ENCODE measurements at regions not wholly inside any gene's neighbourhood (a gene's known extent, or its start where the extent isn't known, plus 50 kb on each side); places are given as distances from the start of the nearest gene placed in this dataset.

DNA sequence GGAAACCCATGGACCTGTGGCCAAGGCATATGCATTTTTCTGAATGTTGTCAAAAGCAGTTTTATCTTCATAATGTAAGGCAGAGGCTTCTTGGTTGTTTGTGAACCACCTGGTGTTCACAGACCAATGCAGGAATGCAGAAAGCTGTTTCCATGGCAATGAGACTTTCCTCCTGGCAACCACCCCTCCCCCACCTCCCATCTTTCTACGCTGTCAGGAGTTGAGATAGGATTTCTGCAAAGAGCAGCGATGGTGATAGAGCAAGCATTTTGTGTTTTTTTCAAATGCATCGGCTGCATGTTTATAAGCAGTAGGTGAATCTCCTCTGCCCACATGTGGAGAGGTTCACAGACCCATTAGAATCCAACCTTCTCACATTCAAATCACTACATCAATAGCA is 114.1 kb upstream of the SMLR1 start:
- no peak for DNase-seq (ENCODE audit: low spot score in 2 of 2)
- Histone ChIP-seq H3K27ac (no peak overlapping the region), H3K9me3 (no peaks in the 10 kb centered on the region), H3K4me1 (no peaks in the 10 kb centered on the region), H3K4me3 (no peak overlapping the region), H3K36me3 (no peaks in the 10 kb centered on the region), H3K27me3 (no peaks in the 10 kb centered on the region)
- TF ChIP-seq, protein P1, sequence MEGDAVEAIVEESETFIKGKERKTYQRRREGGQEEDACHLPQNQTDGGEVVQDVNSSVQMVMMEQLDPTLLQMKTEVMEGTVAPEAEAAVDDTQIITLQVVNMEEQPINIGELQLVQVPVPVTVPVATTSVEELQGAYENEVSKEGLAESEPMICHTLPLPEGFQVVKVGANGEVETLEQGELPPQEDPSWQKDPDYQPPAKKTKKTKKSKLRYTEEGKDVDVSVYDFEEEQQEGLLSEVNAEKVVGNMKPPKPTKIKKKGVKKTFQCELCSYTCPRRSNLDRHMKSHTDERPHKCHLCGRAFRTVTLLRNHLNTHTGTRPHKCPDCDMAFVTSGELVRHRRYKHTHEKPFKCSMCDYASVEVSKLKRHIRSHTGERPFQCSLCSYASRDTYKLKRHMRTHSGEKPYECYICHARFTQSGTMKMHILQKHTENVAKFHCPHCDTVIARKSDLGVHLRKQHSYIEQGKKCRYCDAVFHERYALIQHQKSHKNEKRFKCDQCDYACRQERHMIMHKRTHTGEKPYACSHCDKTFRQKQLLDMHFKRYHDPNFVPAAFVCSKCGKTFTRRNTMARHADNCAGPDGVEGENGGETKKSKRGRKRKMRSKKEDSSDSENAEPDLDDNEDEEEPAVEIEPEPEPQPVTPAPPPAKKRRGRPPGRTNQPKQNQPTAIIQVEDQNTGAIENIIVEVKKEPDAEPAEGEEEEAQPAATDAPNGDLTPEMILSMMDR (IDR thresholded peaks at IDR 0.05): no peak
- TF ChIP-seq EP300 (IDR thresholded peaks at IDR 0.05) (no peak), POLR2A (IDR thresholded peaks at IDR 0.05) (no peak), POLR2AphosphoS5 (IDR thresholded peaks at IDR 0.05) (no peak)
- WGBS: 66% methylated on average over 3 of the region's 3 CpGs

DNA sequence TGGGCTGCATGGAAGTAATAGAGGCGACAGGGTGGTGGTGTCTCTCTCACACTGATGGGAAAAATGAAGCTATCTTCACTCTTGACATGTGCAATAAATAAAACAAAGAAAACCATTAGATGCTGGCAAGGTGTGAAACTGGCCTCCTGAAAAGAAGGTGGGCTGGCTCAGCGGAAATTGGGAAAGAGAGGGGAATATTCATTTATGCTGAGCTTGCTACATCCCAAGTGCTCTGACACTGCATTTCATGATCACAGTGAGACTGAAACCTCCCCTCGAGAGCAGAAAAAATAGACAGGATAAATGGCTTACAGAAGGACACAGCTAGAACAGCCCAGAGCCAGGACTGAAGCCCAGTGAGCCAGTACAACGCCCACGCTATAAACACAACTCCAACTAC is 112.1 kb upstream of the SMLR1 start:
- no peaks in the 10 kb centered on the region for H3K36me3 ChIP-seq
- 77% methylated on average over 5 of the region's 5 CpGs for WGBS
- no peaks in the 10 kb centered on the region for H3K27me3 ChIP-seq
- H3K9me3 ChIP-seq: no peaks in the 10 kb centered on the region
- no peak for TF ChIP-seq POLR2AphosphoS5 (IDR thresholded peaks at IDR 0.05)
- no peak for TF ChIP-seq EP300 (IDR thresholded peaks at IDR 0.05)
- no peak for TF ChIP-seq POLR2A (IDR thresholded peaks at IDR 0.05)
- TF ChIP-seq, protein P1 (IDR thresholded peaks at IDR 0.05): no peak
- H3K4me1 ChIP-seq: no peaks in the 10 kb centered on the region
- DNase-seq (ENCODE audit: low spot score in 2 of 2): no peak
- no peak overlapping the region for H3K27ac ChIP-seq
- no peak overlapping the region for H3K4me3 ChIP-seq

DNA sequence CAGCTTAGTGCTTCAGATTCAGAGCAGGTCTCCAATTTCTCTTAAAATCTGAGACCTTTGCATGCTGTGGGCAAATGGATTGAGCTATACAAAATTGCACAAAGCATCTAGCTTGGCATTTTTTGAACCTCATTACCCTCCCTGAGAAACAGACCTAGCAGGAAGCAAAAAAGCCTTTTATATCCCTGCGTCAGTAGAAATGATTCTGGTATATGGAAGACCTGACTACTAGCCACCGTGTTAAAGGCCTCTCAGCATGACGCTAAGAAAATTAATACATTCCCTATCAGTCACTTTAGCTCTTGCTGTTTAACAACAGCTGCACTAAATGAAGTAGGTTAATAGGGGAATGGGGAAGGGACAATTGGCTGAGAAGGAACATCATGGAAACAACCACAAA is 110.7 kb upstream of the SMLR1 start:
- Histone ChIP-seq H3K27me3 (no peaks in the 10 kb centered on the region), H3K4me1 (no peaks in the 10 kb centered on the region), H3K4me3 (no peak overlapping the region), H3K9me3 (no peaks in the 10 kb centered on the region), H3K27ac (no peak overlapping the region), H3K36me3 (no peaks in the 10 kb centered on the region)
- no peak for TF ChIP-seq EP300 (IDR thresholded peaks at IDR 0.05)
- no peak for TF ChIP-seq POLR2AphosphoS5 (IDR thresholded peaks at IDR 0.05)
- WGBS: 87% methylated on average over 3 of the region's 3 CpGs
- no peak for DNase-seq (ENCODE audit: low spot score in 2 of 2)

DNA sequence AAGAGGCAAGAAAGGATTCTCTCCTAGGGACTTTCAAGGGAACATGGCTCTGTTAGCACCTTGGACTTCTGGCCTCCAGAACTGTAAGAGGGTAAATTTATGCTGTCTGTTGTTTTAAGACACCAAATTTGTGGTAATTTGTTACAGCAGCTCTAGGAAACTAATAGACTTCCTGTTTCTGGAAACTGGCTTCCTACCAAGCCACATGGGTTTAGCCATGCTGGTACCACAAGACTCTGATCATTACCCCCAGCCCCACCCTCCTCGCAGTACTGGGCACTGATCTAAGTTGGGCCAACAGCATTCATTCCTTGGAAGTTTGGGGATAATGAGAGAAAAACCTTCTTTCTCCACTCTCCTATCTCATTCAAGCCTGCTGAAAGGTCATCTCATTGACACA is 109.5 kb upstream of the SMLR1 start:
- no peaks in the 10 kb centered on the region for H3K9me3 ChIP-seq
- H3K27me3 ChIP-seq: no peaks in the 10 kb centered on the region
- no peaks in the 10 kb centered on the region for H3K4me1 ChIP-seq
- H3K4me3 ChIP-seq: no peak overlapping the region
- H3K27ac ChIP-seq: no peak overlapping the region
- no peak for DNase-seq (ENCODE audit: low spot score in 2 of 2)
- TF ChIP-seq, protein P1 (IDR thresholded peaks at IDR 0.05): no peak
- TF ChIP-seq EP300 (IDR thresholded peaks at IDR 0.05) (no peak), POLR2A (IDR thresholded peaks at IDR 0.05) (no peak), POLR2AphosphoS5 (IDR thresholded peaks at IDR 0.05) (no peak)
- WGBS: 69% methylated on average over 1 of the region's 1 CpG
- no peaks in the 10 kb centered on the region for H3K36me3 ChIP-seq

DNA sequence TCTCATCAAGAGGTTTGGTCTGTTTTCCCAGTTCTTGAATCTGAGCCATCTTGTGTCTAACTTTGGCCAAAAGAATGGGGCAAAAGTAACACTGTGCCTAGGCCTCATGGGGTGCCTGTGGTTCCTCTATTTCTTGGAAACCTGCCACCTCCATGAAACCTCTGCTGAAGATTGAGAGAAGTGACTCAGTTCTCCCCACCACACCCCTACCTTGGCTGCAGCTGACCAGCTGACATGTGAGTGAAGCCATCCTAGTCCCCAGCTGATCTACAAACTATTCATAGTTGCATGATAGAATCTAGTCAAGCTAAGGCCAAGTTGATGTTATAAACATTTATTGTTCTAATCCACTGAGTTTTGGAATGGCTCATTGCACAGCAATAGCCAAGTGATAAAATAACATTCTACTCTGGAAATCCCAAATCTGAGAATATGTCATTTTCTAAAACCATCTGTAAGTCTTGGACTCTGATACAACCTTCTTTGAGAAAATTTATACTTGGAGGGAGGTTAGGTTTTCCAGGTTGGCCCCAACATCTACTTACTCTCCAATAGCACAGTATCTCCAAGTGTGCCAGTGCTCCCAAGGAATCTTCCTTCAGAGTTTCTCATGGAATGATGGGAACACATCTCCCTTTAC is 107.0 kb upstream of the SMLR1 start:
- TF ChIP-seq, protein P1 (IDR thresholded peaks at IDR 0.05): no peak
- no peak for DNase-seq (ENCODE audit: low spot score in 2 of 2)
- Histone ChIP-seq H3K36me3 (no peaks in the 10 kb centered on the region), H3K4me3 (no peak overlapping the region), H3K4me1 (no peaks in the 10 kb centered on the region), H3K9me3 (no peaks in the 10 kb centered on the region), H3K27ac (no peak overlapping the region), H3K27me3 (no peaks in the 10 kb centered on the region)

DNA sequence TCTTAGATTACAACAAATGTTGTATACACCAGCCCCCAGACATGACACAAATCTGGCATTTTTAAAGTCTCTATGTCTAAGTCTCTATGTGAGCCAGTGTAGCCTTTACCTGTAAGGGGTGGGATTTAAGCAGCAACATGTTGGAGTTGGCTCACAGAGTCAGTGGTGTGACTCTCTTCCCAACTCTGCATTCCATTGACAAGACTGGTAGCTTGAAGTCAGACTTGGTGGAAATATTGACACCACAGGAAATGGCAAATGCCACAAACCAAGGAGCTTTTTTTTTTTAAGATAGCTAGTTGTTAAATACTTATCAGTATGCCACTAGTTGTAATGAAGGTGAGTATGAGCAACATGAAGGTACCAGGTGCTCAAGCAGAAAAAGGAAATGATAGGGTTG is 103.1 kb upstream of the SMLR1 start:
- no peak for TF ChIP-seq EP300 (IDR thresholded peaks at IDR 0.05)
- TF ChIP-seq, protein P1 (IDR thresholded peaks at IDR 0.05): no peak
- TF ChIP-seq POLR2A (IDR thresholded peaks at IDR 0.05): no peak
- no peak for TF ChIP-seq POLR2AphosphoS5 (IDR thresholded peaks at IDR 0.05)
- no peak overlapping the region for H3K27ac ChIP-seq
- H3K4me3 ChIP-seq: no peak overlapping the region
- H3K27me3 ChIP-seq: no peaks in the 10 kb centered on the region
- no peaks in the 10 kb centered on the region for H3K36me3 ChIP-seq
- no peaks in the 10 kb centered on the region for H3K4me1 ChIP-seq
- no peaks in the 10 kb centered on the region for H3K9me3 ChIP-seq
- no peak for DNase-seq (ENCODE audit: low spot score in 2 of 2)

All from suprapubic skin (tissue), 4 donors.